CD1c-positive myeloid dendritic cell (primary cell): ENCODE measurements at regions not wholly inside any gene's neighbourhood (a gene's known extent, or its start where the extent isn't known, plus 50 kb on each side); places are given as distances from the start of the nearest gene placed in this dataset.

ENCODE experiments used
- DNase-seq: peaks from one replicate; pipeline ENCODE4 v3.0.0-alpha.2; 2016; ENCODE audit errors: extremely low spot score

- DNase-seq = no peak
Measured at GRCh38 chr4:30783751-30784150, 63.6 kb downstream of the PCDH7 start.

GRCh38 chr4:30789219-30789671 lies 69.1 kb downstream of the PCDH7 start:
- DNase-seq = no peak

- no peak for DNase-seq
Measured at GRCh38 chr4:30790123-30790522, 70.0 kb downstream of the PCDH7 start.

GRCh38 chr4:30790998-30791397 lies 70.8 kb downstream of the PCDH7 start:
- DNase-seq = no peak

- DNase-seq = no peak
Measured at GRCh38 chr4:30792601-30793000, 72.4 kb downstream of the PCDH7 start.

GRCh38 chr4:30801876-30802275 lies 81.7 kb downstream of the PCDH7 start:
- no peak for DNase-seq

- DNase-seq = no peak
Measured at GRCh38 chr4:30802622-30803323, 82.6 kb downstream of the PCDH7 start.

GRCh38 chr4:30808276-30808675 lies 88.1 kb downstream of the PCDH7 start:
- DNase-seq = no peak

GRCh38 chr4:30811296-30811695 lies 91.1 kb downstream of the PCDH7 start:
- no peak for DNase-seq

- no peak for DNase-seq
Measured at GRCh38 chr4:30815685-30816084, 95.5 kb downstream of the PCDH7 start.

GRCh38 chr4:30817447-30817846 lies 97.3 kb downstream of the PCDH7 start:
- DNase-seq = no peak

- no peak for DNase-seq
Measured at GRCh38 chr4:30818541-30818940, 98.4 kb downstream of the PCDH7 start.

GRCh38 chr4:30821275-30821674 lies 101.1 kb downstream of the PCDH7 start:
- DNase-seq = no peak

GRCh38 chr4:30821859-30822612 lies 101.9 kb downstream of the PCDH7 start:
- DNase-seq = no peak

- DNase-seq = no peak
Measured at GRCh38 chr4:30822911-30823551, 102.9 kb downstream of the PCDH7 start.

- DNase-seq = no peak
Measured at GRCh38 chr4:30825008-30825770, 105.0 kb downstream of the PCDH7 start.

GRCh38 chr4:30828264-30828926 lies 108.2 kb downstream of the PCDH7 start:
- DNase-seq = no peak

- DNase-seq = no peak
Measured at GRCh38 chr4:30832639-30833038, 112.5 kb downstream of the PCDH7 start.

- DNase-seq = no peak
Measured at GRCh38 chr4:30833206-30833605, 113.0 kb downstream of the PCDH7 start.

- DNase-seq = no peak
Measured at GRCh38 chr4:30835044-30835443, 114.9 kb downstream of the PCDH7 start.

GRCh38 chr4:30836231-30836630 lies 116.1 kb downstream of the PCDH7 start:
- no peak for DNase-seq
